ACHN (cell line): ENCODE measurements at regions not wholly inside any gene's neighbourhood (a gene's known extent, or its start where the extent isn't known, plus 50 kb on each side); places are given as distances from the start of the nearest gene placed in this dataset.
A peak's percentile ranks its signal among the peaks of the same experiment; 100 is the strongest.

Experiments used
- DNase-seq: peaks from one replicate; pipeline ENCODE4 v3.0.0-alpha.2; 2015
- in situ Hi-C: cut with HindIII; loops from 2 replicates; pipeline ENCODE4 v1.10.0; 2017; ENCODE audit warnings: low sequenced_read_pairs, low pct_ligation_motif_present, low pct_unique_long_range_greater_than_20kb

- in situ Hi-C loops = no loop called here
- no peak for DNase-seq
Measured at GRCh38 chr20:22473293-22473692, 111.1 kb downstream of the FOXA2 start.

- in situ Hi-C loops = no loop called here
- no peak for DNase-seq
Measured at GRCh38 chr20:22472447-22473100, 111.8 kb downstream of the FOXA2 start.

GRCh38 chr20:22471156-22471836 is 113.1 kb downstream of the FOXA2 start:
- in situ Hi-C loops = no loop called here

GRCh38 chr20:22470620-22471026 is 113.7 kb downstream of the FOXA2 start:
- in situ Hi-C loops = no loop called here
- no peak for DNase-seq

More at GRCh38 chr20:22471156-22471836, 113.1 kb downstream of the FOXA2 start:
- no peak for DNase-seq

- in situ Hi-C loops = no loop called here
- DNase-seq = no peak
Measured at GRCh38 chr20:22466447-22467171, 117.8 kb downstream of the FOXA2 start.

- in situ Hi-C loops = no loop called here
- DNase-seq = no peak
Measured at GRCh38 chr20:22465622-22466446, 118.5 kb downstream of the FOXA2 start.

GRCh38 chr20:22464312-22465003 is 119.9 kb downstream of the FOXA2 start:
- in situ Hi-C loops = no loop called here
- no peak for DNase-seq

GRCh38 chr20:22462975-22463914 is 121.1 kb downstream of the FOXA2 start:
- in situ Hi-C loops = no loop called here
- DNase-seq = no peak

GRCh38 chr20:22460803-22461202 is 123.6 kb downstream of the FOXA2 start:
- in situ Hi-C loops = no loop called here
- DNase-seq = no peak

GRCh38 chr20:22460231-22460630 is 124.1 kb downstream of the FOXA2 start:
- DNase-seq = no peak
- in situ Hi-C loops = no loop called here

- no peak for DNase-seq
- in situ Hi-C loops = no loop called here
Measured at GRCh38 chr20:22459754-22460153, 124.6 kb downstream of the FOXA2 start.

- DNase-seq = no peak
Measured at GRCh38 chr20:22456109-22456508, 128.3 kb downstream of the FOXA2 start.

GRCh38 chr20:22455259-22455658 is 129.1 kb downstream of the FOXA2 start:
- DNase-seq = no peak
- in situ Hi-C loops = no loop called here

More at GRCh38 chr20:22456109-22456508, 128.3 kb downstream of the FOXA2 start:
- in situ Hi-C loops = no loop called here

GRCh38 chr20:22453244-22454080 is 130.9 kb downstream of the FOXA2 start:
- peak; percentile 35 for DNase-seq
- in situ Hi-C loops = no loop called here

GRCh38 chr20:22452442-22453011 is 131.8 kb downstream of the FOXA2 start:
- in situ Hi-C loops = no loop called here
- no peak for DNase-seq

- no peak for DNase-seq
- in situ Hi-C loops = no loop called here
Measured at GRCh38 chr20:22450537-22450936, 133.8 kb downstream of the FOXA2 start.
